Duodenal mucosa (tissue), 2 donors: ENCODE measurements at regions not wholly inside any gene's neighbourhood (a gene's known extent, or its start where the extent isn't known, plus 50 kb on each side); places are given as distances from the start of the nearest gene placed in this dataset.
"Not testable (repeated sequence)": the region's sequence is repeated elsewhere in the genome, so short reads cannot be mapped to it uniquely, and the experiment has no call there.

Experiments used
- H3K27ac ChIP-seq: one replicate; pipeline ENCODE4 v1.7.0; 2013; ENCODE audit warnings: low read depth, low read length
- H3K27me3 ChIP-seq, 2 donors: one replicate each; pipeline ENCODE4 v1.7.0; 2013; ENCODE audit warnings: low read length in 2 of 2, control low read depth in 1 of 2; ENCODE audit not compliant: insufficient read depth in 2 of 2, control insufficient read depth in 1 of 2
- H3K36me3 ChIP-seq, 2 donors: one replicate each; pipeline ENCODE4 v1.7.0; 2013; ENCODE audit warnings: low read length in 2 of 2, control low read depth in 1 of 2; ENCODE audit not compliant: insufficient read depth in 2 of 2, control insufficient read depth in 1 of 2
- H3K4me1 ChIP-seq, 2 donors: one replicate each; pipeline ENCODE4 v1.7.0; 2013; ENCODE audit warnings: low read length in 2 of 2, control low read depth in 1 of 2; ENCODE audit not compliant: insufficient read depth in 2 of 2, control insufficient read depth in 1 of 2
- H3K4me3 ChIP-seq, 2 donors: one replicate each; pipeline ENCODE4 v1.7.0; 2013; ENCODE audit warnings: low read length in 2 of 2, low read depth in 1 of 2
- H3K9ac ChIP-seq, 2 donors: one replicate each; pipeline ENCODE4 v1.7.0; 2013; ENCODE audit warnings: low read length in 2 of 2, low read depth in 1 of 2
- H3K9me3 ChIP-seq, 2 donors: one replicate each; pipeline ENCODE4 v1.7.0; 2013; ENCODE audit warnings: low read length in 2 of 2, control low read depth in 1 of 2; ENCODE audit not compliant: control insufficient read depth in 1 of 2

DNA sequence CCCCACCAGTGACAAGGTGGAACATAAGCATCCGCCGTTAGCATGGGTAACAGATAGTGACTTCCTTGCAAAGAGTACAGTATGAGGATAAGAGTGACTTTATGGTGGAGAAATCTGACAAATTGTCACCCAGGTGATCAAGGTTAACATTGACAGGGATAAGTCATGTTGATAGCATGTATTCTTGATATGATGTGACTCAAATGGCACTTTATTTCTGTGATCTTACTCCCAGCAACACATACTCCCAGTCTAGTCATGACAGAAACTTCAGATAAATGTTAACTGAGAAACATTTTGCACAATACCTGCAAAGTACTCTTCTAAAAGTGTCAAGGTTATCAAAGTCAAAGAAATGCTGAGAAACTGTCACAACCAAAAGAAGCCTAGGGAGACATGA is 588.6 kb upstream of the KIF2B start:
- peaks cover 2 to 4% of the 10 kb centered on the region in 2 donors for H3K9me3 ChIP-seq
- no peak overlapping the region for H3K4me3 ChIP-seq
- H3K4me1 ChIP-seq = no peaks in the 10 kb centered on the region
- no peaks in the 10 kb centered on the region for H3K36me3 ChIP-seq
- H3K27me3 ChIP-seq = no peaks in the 10 kb centered on the region
- H3K27ac ChIP-seq = no peak overlapping the region
- H3K9ac ChIP-seq = no peak overlapping the region

GRCh38 chr17:53227514-53227913 is 595.2 kb upstream of the KIF2B start:
- H3K27ac ChIP-seq = no peak overlapping the region
- H3K36me3 ChIP-seq = no peaks in the 10 kb centered on the region
- H3K4me3 ChIP-seq = no peak overlapping the region
- no peaks in the 10 kb centered on the region for H3K4me1 ChIP-seq
- H3K27me3 ChIP-seq = no peaks in the 10 kb centered on the region
- no peak overlapping the region for H3K9ac ChIP-seq
- H3K9me3 ChIP-seq = peaks cover under 1 to 2% of the 10 kb centered on the region in 2 donors

DNA sequence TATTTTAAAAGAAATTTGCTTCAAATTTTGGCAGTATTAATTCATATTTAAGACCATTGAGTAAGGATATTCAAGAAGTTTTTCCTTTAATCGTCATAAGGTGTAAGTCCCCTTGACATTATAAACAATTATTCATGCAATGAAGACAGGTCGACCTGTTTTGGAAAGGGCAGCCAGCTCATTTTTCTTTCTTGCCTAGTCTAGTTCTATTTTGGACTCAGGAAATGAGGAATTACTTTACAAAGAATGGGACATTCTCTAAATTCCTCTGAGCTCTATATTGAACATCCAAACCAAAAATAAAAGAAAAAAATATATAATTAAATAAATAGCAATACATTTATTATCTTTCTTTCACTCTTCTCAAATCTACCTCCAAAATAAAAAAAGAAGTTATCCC is 595.6 kb upstream of the KIF2B start:
- H3K27ac ChIP-seq = no peak overlapping the region
- H3K36me3 ChIP-seq = no peaks in the 10 kb centered on the region
- H3K4me1 ChIP-seq = no peaks in the 10 kb centered on the region
- no peaks in the 10 kb centered on the region for H3K9me3 ChIP-seq
- no peaks in the 10 kb centered on the region for H3K27me3 ChIP-seq
- H3K9ac ChIP-seq = no peak overlapping the region
- H3K4me3 ChIP-seq = no peak overlapping the region

DNA sequence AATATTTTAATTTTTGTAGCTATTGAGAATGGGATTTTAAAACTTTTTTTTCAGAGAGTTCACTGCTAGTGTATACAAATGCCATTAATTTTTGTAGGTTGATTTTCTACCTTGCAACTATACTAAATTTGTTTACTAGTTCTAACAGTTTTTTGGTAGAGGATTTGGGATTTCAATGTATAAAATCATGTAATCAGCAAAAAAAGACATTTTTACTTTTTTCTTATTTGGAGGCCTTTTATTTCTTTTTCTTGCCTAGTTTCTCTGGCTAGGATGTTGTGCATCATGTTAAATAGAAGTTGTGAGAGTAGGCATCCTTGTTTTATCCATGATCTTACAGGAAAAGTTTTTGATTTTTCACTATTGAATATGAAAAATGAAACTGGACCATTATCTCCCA is 602.9 kb upstream of the KIF2B start:
- Histone ChIP-seq H3K36me3 (no peaks in the 10 kb centered on the region), H3K9me3 (no peaks in the 10 kb centered on the region), H3K4me3 (no peak overlapping the region), H3K9ac (no peak overlapping the region), H3K4me1 (no peaks in the 10 kb centered on the region), H3K27ac (no peak overlapping the region), H3K27me3 (no peaks in the 10 kb centered on the region)

GRCh38 chr17:53218723-53219122 is 604.0 kb upstream of the KIF2B start:
- Histone ChIP-seq H3K9me3 (no peaks in the 10 kb centered on the region), H3K4me3 (no peak overlapping the region), H3K4me1 (no peaks in the 10 kb centered on the region), H3K27ac (no peak overlapping the region), H3K36me3 (no peaks in the 10 kb centered on the region), H3K27me3 (no peaks in the 10 kb centered on the region), H3K9ac (no peak overlapping the region)

DNA sequence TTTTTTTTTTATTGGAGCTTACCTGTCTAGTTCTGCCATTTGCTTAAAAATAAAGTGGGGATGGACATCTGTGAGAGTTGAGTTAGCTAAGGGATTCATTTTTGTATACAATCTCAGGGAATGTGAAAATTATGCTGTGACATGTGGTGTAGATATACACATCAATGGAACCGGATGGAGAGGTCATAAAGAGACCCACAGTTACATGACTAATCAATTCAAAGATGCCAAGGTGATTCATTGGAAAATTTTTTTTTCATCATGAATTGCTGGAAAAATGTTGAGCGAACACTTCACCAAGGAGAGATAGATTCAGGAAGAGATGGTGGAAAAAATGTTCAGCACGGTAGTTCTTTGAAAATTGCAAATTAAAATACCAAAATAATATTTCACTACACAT is 605.4 kb upstream of the KIF2B start:
- Histone ChIP-seq H3K4me1 (no peaks in the 10 kb centered on the region), H3K36me3 (no peaks in the 10 kb centered on the region)

DNA sequence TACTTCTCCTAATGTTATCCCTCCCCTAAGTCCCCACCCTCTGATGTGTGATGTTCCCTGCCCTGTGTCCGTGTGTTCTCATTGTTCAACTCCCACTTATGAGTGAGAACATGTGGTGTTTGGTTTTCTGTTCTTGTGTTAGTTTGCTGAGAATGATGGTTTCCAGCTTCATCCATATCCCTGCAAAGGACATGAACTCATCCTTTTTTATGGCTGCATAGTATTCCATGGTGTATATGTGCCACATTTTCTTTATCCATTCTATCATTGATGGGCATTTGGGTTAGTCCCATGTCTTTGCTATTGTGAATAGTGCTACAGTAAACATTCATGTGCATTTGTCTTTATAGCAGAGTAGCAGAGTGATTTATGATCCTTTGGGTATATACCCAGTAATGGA is 613.8 kb upstream of the KIF2B start:
- H3K36me3 ChIP-seq, H3K9me3 ChIP-seq, H3K27me3 ChIP-seq, H3K4me1 ChIP-seq, H3K9ac ChIP-seq, H3K4me3 ChIP-seq, H3K27ac ChIP-seq: not testable (repeated sequence)

More for the DNA sequence above, 605.4 kb upstream of the KIF2B start:
- no peaks in the 10 kb centered on the region for H3K27me3 ChIP-seq
- no peak overlapping the region for H3K27ac ChIP-seq
- no peaks in the 10 kb centered on the region for H3K9me3 ChIP-seq
- H3K9ac ChIP-seq = no peak overlapping the region
- no peak overlapping the region for H3K4me3 ChIP-seq

- no peaks in the 10 kb centered on the region for H3K9me3 ChIP-seq
- H3K4me3 ChIP-seq = no peak overlapping the region
- no peak overlapping the region for H3K27ac ChIP-seq
- no peaks in the 10 kb centered on the region for H3K36me3 ChIP-seq
- no peaks in the 10 kb centered on the region for H3K27me3 ChIP-seq
- no peak overlapping the region for H3K9ac ChIP-seq
- H3K4me1 ChIP-seq = no peaks in the 10 kb centered on the region
Measured at GRCh38 chr17:53193044-53193443, 629.7 kb upstream of the KIF2B start.

GRCh38 chr17:53191878-53192277 is 630.8 kb upstream of the KIF2B start:
- no peaks in the 10 kb centered on the region for H3K27me3 ChIP-seq
- H3K27ac ChIP-seq = no peak overlapping the region
- no peak overlapping the region for H3K9ac ChIP-seq
- H3K9me3 ChIP-seq = no peaks in the 10 kb centered on the region
- no peak overlapping the region for H3K4me3 ChIP-seq
- no peaks in the 10 kb centered on the region for H3K36me3 ChIP-seq
- no peaks in the 10 kb centered on the region for H3K4me1 ChIP-seq

GRCh38 chr17:53186001-53186400 is 636.7 kb upstream of the KIF2B start:
- Histone ChIP-seq H3K27ac (no peak overlapping the region), H3K36me3 (no peaks in the 10 kb centered on the region), H3K9me3 (no peaks in the 10 kb centered on the region), H3K27me3 (no peaks in the 10 kb centered on the region), H3K4me1 (no peaks in the 10 kb centered on the region), H3K4me3 (no peak overlapping the region), H3K9ac (no peak overlapping the region)

DNA sequence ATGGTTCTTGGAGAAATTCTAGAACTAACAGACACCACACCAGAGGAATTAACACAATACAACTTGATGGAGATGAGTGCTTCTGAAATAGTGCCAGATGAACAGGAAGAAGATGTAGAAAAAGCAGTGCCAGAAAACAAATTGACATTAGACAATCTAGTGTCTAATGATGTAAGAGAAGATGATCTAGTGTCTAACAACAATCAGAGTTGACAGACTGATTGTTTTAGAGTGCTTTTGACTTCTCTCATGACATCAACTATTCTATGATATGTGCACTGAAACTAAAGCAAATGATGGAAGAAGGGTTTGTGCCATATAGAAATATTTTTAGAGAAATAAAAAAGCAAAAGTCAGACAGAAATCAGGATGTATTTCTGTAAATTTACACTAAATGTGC is 646.1 kb upstream of the KIF2B start:
- no peaks in the 10 kb centered on the region for H3K27me3 ChIP-seq
- no peaks in the 10 kb centered on the region for H3K4me1 ChIP-seq
- peaks cover 0 to 10% of the 10 kb centered on the region in 2 donors for H3K9me3 ChIP-seq
- H3K27ac ChIP-seq = no peak overlapping the region
- H3K36me3 ChIP-seq = no peaks in the 10 kb centered on the region
- no peak overlapping the region for H3K9ac ChIP-seq
- H3K4me3 ChIP-seq = no peak overlapping the region
